ENCODE measurements at regions not wholly inside any gene's neighbourhood (a gene's known extent, or its start where the extent isn't known, plus 50 kb on each side); places are given as distances from the start of the nearest gene placed in this dataset.

DNA sequence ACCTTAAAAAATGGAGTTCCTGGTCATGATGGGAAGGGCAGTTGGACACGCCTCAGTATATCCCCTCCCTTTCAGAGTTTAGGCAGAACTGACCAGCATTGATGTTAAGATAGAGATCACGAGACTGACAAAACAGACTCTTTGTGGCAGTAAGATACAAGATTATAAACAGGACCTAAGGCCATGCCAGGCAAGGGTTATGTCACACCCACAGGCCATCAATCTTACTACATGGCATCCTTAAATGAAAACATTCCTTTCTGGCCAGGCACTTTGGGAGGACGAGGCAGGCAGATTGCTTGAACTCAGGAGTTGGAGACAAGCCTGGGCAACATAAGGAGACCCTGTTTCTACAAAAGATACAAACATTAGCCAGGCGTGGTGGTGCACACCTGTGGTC lies 129.3 kb upstream of the MLN start:
- TF ChIP-seq, protein P1, sequence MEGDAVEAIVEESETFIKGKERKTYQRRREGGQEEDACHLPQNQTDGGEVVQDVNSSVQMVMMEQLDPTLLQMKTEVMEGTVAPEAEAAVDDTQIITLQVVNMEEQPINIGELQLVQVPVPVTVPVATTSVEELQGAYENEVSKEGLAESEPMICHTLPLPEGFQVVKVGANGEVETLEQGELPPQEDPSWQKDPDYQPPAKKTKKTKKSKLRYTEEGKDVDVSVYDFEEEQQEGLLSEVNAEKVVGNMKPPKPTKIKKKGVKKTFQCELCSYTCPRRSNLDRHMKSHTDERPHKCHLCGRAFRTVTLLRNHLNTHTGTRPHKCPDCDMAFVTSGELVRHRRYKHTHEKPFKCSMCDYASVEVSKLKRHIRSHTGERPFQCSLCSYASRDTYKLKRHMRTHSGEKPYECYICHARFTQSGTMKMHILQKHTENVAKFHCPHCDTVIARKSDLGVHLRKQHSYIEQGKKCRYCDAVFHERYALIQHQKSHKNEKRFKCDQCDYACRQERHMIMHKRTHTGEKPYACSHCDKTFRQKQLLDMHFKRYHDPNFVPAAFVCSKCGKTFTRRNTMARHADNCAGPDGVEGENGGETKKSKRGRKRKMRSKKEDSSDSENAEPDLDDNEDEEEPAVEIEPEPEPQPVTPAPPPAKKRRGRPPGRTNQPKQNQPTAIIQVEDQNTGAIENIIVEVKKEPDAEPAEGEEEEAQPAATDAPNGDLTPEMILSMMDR (IDR thresholded peaks at IDR 0.05): no peak
- TF ChIP-seq POLR2A (IDR thresholded peaks at IDR 0.05): no peak
